ENCODE measurements at regions not wholly inside any gene's neighbourhood (a gene's known extent, or its start where the extent isn't known, plus 50 kb on each side); places are given as distances from the start of the nearest gene placed in this dataset.
"Not testable (repeated sequence)": the region's sequence is repeated elsewhere in the genome, so short reads cannot be mapped to it uniquely, and the experiment has no call there.

DNA sequence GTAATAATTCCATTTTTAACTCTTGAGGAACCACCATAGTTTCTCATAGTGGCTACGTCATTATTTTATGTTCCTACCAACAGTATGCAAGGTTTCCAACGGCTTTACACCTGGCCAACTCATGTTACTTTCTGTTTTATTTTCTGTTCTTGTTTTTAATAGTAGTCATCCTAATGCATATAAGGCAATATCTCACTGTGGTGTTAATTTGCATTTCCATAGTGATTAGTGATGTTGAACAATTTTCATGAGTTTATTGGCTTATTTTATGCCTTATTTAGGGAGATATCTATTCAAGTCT lies 465.5 kb upstream of the KLF6 start:
- POLR2A ChIA-PET, result no interaction called here
- no peak for ATAC-seq

DNA sequence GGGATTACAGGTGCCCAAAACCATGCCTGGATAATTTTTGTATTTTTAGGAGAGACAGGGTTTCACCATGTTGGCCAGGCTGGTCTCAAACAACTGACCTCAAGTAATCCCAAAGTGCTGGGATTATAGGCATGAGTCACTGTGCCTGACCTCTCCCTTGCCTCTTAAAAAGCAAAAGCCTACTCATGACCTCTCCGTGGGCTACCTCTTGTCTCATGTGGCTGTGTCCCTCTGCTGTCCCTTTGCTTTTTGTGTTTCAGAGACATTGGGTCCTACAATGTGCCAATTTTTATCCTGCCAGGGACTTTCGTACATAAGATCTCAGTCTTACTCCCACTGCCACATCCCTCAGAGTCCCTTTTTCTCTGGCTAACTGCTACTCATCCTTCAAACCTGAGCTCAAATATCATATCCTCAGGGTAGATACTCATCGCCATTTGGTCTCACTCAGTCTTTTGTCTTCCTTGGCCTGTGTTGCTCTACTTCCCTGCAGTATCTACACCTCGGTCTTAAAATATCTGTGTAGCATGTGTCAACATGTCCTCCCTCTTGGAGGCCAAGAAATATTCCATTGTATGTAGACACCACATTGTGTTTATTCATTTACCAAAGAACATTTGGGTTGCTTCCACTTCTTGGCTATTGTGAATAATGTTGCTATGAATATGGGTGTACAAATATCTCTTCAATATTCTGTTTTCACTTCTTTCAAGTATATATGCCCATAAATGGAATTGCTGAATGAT lies 465.0 kb upstream of the KLF6 start:
- Mint-ChIP-seq H3K4me3 (no peak overlapping the region), H3K27me3 (peaks cover 2 to 9% (median 5%) of the 10 kb centered on the region in 5 donors), H3K4me1 (peaks cover 0 to 7% (median 5%) of the 10 kb centered on the region in 4 donors), H3K36me3 (no peaks in the 10 kb centered on the region), H3K27ac (peak overlapping the region in 1 of 10 donors; percentile 5), H3K9me3 (peaks cover 0 to 1% (median 0%) of the 10 kb centered on the region in 9 donors)
- DNase-seq (no peak), ATAC-seq (no peak)
- POLR2A ChIA-PET, result no interaction called here

More for the DNA sequence above, 465.5 kb upstream of the KLF6 start:
- H3K27me3 Mint-ChIP-seq, result peaks cover 0 to 14% (median 4%) of the 10 kb centered on the region in 5 donors
- no peak overlapping the region for H3K27ac Mint-ChIP-seq
- no peak overlapping the region for H3K4me3 Mint-ChIP-seq
- peaks cover 0 to 7% (median 4%) of the 10 kb centered on the region in 4 donors for H3K4me1 Mint-ChIP-seq
- no peaks in the 10 kb centered on the region for H3K36me3 Mint-ChIP-seq
- no peak for DNase-seq
- H3K9me3 Mint-ChIP-seq, result peaks cover 0 to 4% (median 0%) of the 10 kb centered on the region in 9 donors

DNA sequence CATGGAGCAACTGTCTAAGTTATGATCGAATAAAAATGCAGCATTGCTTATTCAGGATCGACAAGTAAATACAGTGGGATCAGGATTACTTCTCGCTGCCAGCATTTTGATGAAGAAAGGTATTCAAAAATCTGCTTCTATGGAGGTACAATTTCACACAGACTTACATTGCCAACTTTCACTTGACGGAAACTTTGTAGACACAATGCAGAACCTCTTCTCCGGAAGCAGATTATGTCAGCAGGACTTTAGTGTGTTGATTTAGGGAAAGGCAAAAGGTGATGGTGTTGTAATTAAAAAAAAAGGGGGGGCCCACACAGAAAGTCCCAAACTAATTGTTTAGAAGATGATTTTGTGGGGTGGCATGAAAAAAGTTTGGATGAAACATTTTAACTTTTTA lies 462.4 kb upstream of the KLF6 start:
- Mint-ChIP-seq H3K27ac (no peak overlapping the region), H3K27me3 (peaks cover 0 to 6% (median 2%) of the 10 kb centered on the region in 5 donors), H3K9me3 (peaks cover 0 to 1% (median 0%) of the 10 kb centered on the region in 9 donors), H3K36me3 (no peaks in the 10 kb centered on the region), H3K4me1 (peaks cover 0 to 7% (median 5%) of the 10 kb centered on the region in 4 donors), H3K4me3 (no peak overlapping the region)
- no peak for DNase-seq
- POLR2A ChIA-PET, result no interaction called here
- no peak for ATAC-seq

DNA sequence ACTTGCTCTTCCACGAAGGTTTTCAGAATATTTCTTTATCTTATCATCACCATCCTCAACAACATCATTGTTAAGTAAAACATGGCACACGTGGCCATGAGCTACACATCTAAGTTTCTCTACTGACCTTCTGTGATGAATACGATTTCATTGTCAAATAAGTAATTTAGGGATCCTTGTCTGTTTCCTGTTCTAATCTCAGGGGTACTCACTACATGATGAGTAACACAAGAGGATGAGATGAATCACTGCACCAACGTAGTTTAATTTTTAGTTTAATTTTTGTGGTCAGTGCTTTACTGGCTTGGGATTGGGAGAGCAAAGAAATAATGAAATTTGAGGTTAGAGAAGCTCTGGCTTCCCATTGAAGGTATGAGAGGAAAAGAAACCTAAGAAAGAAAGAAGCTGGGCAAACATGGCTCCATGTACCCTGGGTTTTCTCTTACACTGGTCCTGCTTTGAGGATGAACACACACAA lies 461.9 kb upstream of the KLF6 start:
- no peaks in the 10 kb centered on the region for H3K36me3 Mint-ChIP-seq
- no peak overlapping the region for H3K4me3 Mint-ChIP-seq
- ATAC-seq (no peak), DNase-seq (no peak)
- H3K27me3 Mint-ChIP-seq, result peaks cover 0 to 6% (median 2%) of the 10 kb centered on the region in 5 donors
- H3K4me1 Mint-ChIP-seq, result peaks cover 0 to 7% (median 5%) of the 10 kb centered on the region in 4 donors
- H3K9me3 Mint-ChIP-seq, result peaks cover 0 to 1% (median 0%) of the 10 kb centered on the region in 9 donors
- H3K27ac Mint-ChIP-seq, result no peak overlapping the region
- POLR2A ChIA-PET, result no interaction called here

DNA sequence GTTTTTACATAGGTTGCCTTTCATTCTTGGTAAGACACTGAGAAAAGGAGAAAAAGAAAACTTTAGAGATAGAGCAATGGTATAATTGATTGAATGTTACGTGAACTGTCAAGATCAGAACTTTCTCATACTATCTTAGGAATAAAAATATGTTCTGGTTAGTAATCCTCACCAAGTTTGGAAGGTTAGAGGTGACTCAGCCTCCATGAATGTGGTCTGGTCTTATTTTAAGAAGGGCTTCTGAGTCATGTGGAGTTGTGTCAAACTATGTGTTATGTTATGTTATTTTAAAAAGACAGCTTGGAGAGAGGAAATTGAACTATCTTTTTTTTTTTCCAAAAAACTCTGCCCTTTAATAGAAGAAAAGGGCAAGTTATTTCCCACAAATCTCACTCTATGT lies 458.6 kb upstream of the KLF6 start:
- Mint-ChIP-seq H3K4me1 (peaks cover 0 to 7% (median 5%) of the 10 kb centered on the region in 4 donors), H3K4me3 (no peak overlapping the region), H3K27ac (peak overlapping the region in 1 of 10 donors; percentile 16), H3K36me3 (no peaks in the 10 kb centered on the region), H3K9me3 (no peaks in the 10 kb centered on the region), H3K27me3 (peaks cover 0 to 5% (median 0%) of the 10 kb centered on the region in 5 donors)
- DNase-seq (no peak), ATAC-seq (no peak)
- POLR2A ChIA-PET, result no interaction called here

DNA sequence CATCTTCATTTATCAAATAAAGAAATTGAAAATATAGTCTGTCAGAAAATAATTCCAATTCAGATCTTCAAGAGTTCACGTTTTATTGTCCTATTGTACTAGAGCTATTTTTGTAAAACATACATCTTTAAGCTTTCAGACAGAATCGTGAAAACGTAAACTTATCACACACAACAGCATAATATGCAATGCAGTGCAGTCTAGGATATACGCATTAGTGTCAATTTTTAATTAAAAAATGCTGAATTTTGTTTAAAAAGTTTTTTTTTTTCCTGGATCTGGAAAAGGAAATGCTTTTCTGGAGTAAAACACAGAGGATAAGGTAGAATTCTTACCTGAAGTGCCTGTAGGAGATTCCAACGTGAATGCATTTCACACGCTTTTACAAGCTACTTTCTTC lies 458.2 kb upstream of the KLF6 start:
- no peaks in the 10 kb centered on the region for H3K9me3 Mint-ChIP-seq
- POLR2A ChIA-PET, result no interaction called here
- no peaks in the 10 kb centered on the region for H3K36me3 Mint-ChIP-seq
- H3K27me3 Mint-ChIP-seq, result peaks cover 0 to 5% (median 0%) of the 10 kb centered on the region in 5 donors
- H3K27ac Mint-ChIP-seq, result no peak overlapping the region
- no peak for DNase-seq
- no peak for ATAC-seq
- peaks cover 0 to 7% (median 5%) of the 10 kb centered on the region in 4 donors for H3K4me1 Mint-ChIP-seq
- no peak overlapping the region for H3K4me3 Mint-ChIP-seq

DNA sequence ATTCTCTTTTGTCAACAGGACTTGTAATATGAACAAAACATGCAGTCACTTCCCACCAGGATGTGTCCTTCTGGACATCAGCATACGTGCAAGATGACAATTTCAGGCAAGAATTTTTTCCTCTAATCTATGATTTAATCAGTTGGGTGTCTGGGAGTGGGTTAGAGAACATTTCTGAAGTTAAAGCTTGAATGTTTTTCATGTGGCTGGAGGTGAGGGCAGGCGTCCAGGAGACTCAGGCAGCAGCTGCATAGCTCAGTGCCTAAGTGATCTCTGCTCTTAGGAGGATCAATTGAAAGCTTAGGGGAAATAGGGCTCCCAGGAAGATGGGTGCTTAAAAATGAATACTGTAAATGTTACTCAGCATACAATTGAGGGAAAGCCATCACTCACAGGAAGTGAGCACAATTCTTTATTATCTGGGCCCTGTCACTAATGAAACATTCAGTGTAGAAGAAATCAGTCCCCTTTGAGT lies 457.6 kb upstream of the KLF6 start:
- POLR2A ChIA-PET, result no interaction called here
- Mint-ChIP-seq H3K4me1 (peaks cover 0 to 7% (median 5%) of the 10 kb centered on the region in 4 donors), H3K27me3 (peaks cover 0 to 5% (median 0%) of the 10 kb centered on the region in 5 donors), H3K9me3 (peaks cover 0 to 1% (median 0%) of the 10 kb centered on the region in 9 donors), H3K36me3 (no peaks in the 10 kb centered on the region), H3K27ac (no peak overlapping the region), H3K4me3 (no peak overlapping the region)
- ATAC-seq (no peak), DNase-seq (no peak)

DNA sequence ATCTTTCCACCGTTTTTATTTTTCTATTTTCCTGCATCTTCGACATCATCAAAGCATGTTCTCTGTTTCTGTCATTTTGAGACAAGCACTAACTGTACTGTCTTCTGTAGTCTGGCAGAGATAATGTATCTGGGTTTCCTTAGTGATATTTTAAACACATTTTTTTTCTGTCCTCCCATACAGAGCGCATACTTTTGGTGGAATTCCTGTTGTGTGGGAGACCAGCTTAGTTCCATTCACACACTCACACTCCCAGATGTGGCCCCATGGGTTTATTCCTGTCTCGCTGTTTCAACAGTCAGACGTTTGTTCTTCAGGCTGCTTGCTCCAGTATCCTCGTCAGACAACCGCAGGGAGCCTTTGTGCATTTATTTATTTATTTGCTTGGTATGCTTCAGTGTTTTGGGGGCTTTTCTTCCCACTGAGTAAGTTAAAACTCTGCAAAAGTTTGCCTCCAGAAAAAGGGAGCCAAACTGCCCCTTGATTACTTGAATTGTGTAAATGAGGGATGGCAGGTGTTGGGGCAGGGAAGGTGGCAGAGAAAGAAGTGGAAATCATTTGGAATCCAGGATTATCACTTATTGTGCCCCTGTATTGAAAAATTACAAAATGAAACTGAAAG lies 456.8 kb upstream of the KLF6 start:
- Mint-ChIP-seq H3K27me3 (peaks cover 0 to 8% (median 0%) of the 10 kb centered on the region in 5 donors), H3K4me3 (no peak overlapping the region), H3K9me3 (peaks cover 0 to 9% (median 2%) of the 10 kb centered on the region in 9 donors), H3K4me1 (peaks cover 0 to 5% (median 3%) of the 10 kb centered on the region in 4 donors), H3K36me3 (peaks cover 0 to 7% (median 3%) of the 10 kb centered on the region in 3 donors), H3K27ac (no peak overlapping the region)
- ATAC-seq (no peak), DNase-seq (no peak)
- POLR2A ChIA-PET, result no interaction called here

DNA sequence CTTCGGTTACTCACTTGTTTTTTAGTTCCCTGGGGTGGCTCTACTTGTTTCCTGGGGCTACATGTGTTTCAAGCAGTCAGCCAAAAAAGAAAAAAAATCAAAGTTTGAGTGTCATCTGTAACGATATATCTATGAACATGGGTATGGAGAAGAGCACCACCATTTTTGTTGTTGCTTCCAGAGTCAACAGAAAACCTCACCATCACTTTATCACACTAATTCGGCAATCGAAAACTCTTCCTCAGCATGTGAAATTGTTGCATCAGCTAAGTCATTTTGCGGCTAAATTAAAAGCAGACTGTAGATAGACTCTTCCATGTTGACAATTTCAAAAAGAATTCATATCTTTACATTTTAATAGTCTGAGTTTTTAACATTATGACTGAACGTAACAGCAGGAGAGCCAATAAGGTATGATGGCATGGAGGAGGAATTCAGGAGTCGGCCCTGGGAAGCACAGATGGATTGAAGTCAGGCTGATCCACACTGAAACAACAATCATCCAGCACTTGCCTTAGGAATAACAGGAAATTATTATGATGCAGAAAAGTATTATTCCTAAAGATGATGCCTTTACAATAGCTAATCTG lies 455.7 kb upstream of the KLF6 start:
- Mint-ChIP-seq H3K27me3 (peaks cover 0 to 7% (median 0%) of the 10 kb centered on the region in 5 donors), H3K4me3 (no peak overlapping the region), H3K4me1 (peaks cover 0 to 2% (median under 1%) of the 10 kb centered on the region in 4 donors), H3K27ac (no peak overlapping the region), H3K9me3 (peaks cover 0 to 14% (median 2%) of the 10 kb centered on the region in 9 donors), H3K36me3 (peaks cover 0 to 8% (median 3%) of the 10 kb centered on the region in 3 donors)
- DNase-seq (no peak), ATAC-seq (no peak)
- POLR2A ChIA-PET, result no interaction called here

DNA sequence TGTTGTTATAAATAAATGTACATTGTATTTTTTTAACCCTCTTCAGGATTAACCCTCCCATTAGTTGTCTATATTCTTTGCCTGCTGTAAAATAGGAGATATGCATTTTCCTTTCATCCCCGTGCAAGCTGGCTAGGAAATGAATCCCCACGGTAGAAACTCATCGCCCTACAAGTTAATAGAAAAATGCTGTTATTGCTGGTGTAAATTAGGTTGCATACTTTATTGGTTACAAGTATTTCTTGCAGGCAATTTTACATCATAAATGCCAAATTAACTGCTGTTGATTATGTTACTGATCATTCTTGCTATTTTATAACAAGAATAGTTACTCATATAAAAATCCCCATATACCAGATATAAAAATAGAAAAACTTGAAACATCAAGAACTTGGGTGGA lies 454.2 kb upstream of the KLF6 start:
- H3K27ac Mint-ChIP-seq, result no peak overlapping the region
- DNase-seq (no peak), ATAC-seq (no peak)
- H3K4me3 Mint-ChIP-seq, result no peak overlapping the region
- peaks cover 0 to 10% (median under 1%) of the 10 kb centered on the region in 4 donors for H3K4me1 Mint-ChIP-seq
- peaks cover 0 to 8% (median 3%) of the 10 kb centered on the region in 3 donors for H3K36me3 Mint-ChIP-seq
- H3K9me3 Mint-ChIP-seq, result peaks cover 0 to 14% (median 2%) of the 10 kb centered on the region in 9 donors
- POLR2A ChIA-PET, result no interaction called here
- H3K27me3 Mint-ChIP-seq, result peaks cover 0 to 3% (median 0%) of the 10 kb centered on the region in 5 donors

DNA sequence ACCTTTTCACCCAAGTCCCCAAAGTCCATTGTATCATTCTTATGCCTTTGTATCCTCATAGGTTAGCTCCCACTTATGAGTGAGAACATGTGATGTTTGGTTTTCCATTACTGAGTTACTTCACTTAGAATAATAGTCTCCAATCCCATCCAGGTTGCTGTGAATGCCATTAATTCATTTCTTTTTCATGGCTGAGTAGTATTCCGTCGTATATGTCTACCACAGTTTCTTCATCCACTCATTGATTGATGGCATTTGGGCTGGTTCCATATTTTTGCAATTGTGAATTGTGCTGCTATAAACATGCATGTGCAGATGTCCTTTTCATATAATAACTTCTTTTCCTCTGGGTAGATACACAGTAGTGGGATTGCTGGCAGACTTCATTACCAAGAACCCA lies 451.9 kb upstream of the KLF6 start:
- POLR2A ChIA-PET, H3K4me3 Mint-ChIP-seq, H3K27me3 Mint-ChIP-seq, H3K27ac Mint-ChIP-seq, H3K36me3 Mint-ChIP-seq, DNase-seq, ATAC-seq: not testable (repeated sequence)
- H3K9me3 Mint-ChIP-seq, result peaks cover 0 to 14% (median 2%) of the 10 kb centered on the region in 9 donors
- H3K4me1 Mint-ChIP-seq, result peaks cover 0 to 10% (median under 1%) of the 10 kb centered on the region in 4 donors

DNA sequence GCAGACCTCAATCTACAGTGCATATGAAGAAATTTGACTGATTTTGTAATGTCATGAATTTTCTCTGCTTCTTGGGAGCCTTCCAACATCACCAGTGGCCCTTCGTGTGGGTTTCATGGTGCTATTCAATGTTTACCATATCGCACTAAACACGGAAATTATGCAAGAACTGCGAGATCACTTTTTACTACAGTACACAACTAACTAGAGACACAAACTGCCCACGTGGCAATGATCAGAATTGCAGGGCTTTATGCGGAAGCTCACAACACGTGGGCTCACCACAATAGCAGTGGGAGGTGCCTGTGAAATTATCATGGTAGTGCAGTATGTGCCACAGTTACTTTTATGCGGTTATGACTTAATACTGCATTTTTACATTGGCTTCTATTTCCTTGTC lies 449.7 kb upstream of the KLF6 start:
- ATAC-seq (no peak), DNase-seq (peak in 2 of 10 donors; percentile 2 to 30)
- Mint-ChIP-seq H3K27me3 (peaks cover 0 to 3% (median 0%) of the 10 kb centered on the region in 5 donors), H3K27ac (peak overlapping the region in 1 of 10 donors; percentile 12), H3K4me1 (peaks cover 0 to 10% (median under 1%) of the 10 kb centered on the region in 4 donors), H3K9me3 (peaks cover 0 to 14% (median 2%) of the 10 kb centered on the region in 9 donors), H3K36me3 (peaks cover 0 to 8% (median 3%) of the 10 kb centered on the region in 3 donors), H3K4me3 (no peak overlapping the region)
- POLR2A ChIA-PET, result no interaction called here

DNA sequence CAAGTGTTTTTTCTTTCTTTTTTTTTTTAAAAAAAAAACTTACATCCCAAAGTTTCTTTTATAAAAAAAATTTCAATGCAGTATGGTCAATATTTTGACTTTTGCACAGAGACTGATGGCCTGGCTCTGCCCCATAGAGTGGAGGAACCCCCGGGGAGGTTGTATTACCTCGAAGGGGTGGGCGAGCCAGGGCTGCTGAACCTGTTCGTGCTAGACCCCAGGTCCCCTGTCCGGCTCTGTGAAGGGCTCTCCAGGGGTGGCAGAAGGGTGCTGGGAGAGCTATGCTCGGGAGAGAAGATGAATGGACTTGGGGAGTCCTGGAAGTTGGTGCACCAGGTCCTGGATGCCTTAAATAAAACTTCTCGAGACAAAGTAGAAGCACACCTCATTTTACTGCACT lies 446.4 kb upstream of the KLF6 start:
- H3K4me3 Mint-ChIP-seq, result no peak overlapping the region
- no peak for ATAC-seq
- H3K9me3 Mint-ChIP-seq, result peaks cover 0 to 3% (median 0%) of the 10 kb centered on the region in 9 donors
- POLR2A ChIA-PET, result no interaction called here
- no peak overlapping the region for H3K27ac Mint-ChIP-seq
- H3K36me3 Mint-ChIP-seq, result no peaks in the 10 kb centered on the region
- no peak for DNase-seq
- peaks cover 0 to 10% (median under 1%) of the 10 kb centered on the region in 4 donors for H3K4me1 Mint-ChIP-seq
- H3K27me3 Mint-ChIP-seq, result no peaks in the 10 kb centered on the region

All from naive thymus-derived CD8-positive, alpha-beta T cell (primary cell).